ENCODE measurements at regions not wholly inside any gene's neighbourhood (a gene's known extent, or its start where the extent isn't known, plus 50 kb on each side); places are given as distances from the start of the nearest gene placed in this dataset.

DNA sequence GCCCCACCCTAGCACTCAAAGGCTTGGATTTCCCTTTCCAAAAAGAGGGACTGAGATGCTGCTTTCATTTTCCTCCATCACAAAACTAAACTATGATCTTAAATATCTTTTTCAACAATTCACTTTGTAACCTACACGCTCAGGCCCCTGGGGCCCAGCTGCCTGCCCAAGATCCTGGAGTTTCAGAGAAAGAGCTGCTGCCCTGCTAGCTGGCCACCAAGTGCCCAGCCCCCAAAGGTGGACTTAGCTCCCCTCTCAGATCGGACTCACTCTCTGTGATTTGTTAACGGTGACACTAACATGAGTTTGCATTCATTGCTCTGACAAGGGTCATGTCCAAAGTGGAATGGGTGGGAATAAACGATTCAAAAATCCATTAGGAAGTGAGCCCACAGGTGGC lies 119.6 kb upstream of the SMAD3 start:
- no peak for DNase-seq (ENCODE audit: low read depth, low spot score)

DNA sequence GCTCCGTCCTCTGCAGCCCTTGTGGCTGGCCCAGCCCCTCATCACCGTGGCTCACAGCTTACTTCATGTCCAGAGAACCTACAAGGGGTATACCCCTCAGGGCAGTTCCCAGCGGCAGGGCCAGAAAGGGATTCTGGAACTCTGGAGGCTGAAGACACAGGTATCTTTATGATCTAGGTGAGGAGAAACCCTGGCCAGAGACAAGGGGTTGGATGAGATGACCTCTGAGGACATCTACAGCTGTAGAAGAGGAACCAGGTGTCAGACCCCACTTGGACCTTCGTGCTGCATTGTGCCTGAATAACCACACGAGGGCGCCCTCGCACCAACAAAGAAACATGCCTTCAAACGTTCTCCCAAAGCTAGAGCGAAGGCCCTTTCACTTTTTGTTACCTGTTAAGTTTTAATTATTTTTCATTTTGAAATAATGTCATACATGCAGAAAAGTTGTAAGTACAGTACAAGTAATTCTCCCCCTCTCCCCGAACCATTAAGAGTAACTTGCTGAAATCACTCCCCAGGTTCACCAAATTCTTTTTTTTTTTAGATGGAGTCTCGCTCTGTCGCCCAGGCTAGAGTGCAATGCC lies 118.7 kb upstream of the SMAD3 start:
- no peak for DNase-seq (ENCODE audit: low read depth, low spot score)

DNA sequence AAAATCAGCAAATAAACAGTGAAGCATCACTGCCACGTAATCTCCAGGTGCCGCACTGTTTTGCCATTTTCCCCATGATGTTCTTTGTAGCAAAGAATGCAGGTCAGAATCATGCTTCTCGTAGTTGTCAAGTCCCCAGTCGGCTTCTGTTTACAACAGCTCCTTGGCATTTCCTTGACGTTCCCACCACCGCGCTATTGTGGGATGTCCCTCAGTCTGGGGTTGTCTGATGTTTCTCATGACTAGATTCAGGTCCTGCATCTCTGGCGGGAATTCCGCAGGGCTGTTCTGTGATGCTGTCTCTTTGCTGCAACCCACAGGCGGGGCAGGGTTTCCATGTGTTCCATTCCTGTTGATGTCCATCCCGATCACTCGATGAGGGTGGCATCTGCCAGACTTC lies 117.9 kb upstream of the SMAD3 start:
- DNase-seq (ENCODE audit: low read depth, low spot score) = no peak

DNA sequence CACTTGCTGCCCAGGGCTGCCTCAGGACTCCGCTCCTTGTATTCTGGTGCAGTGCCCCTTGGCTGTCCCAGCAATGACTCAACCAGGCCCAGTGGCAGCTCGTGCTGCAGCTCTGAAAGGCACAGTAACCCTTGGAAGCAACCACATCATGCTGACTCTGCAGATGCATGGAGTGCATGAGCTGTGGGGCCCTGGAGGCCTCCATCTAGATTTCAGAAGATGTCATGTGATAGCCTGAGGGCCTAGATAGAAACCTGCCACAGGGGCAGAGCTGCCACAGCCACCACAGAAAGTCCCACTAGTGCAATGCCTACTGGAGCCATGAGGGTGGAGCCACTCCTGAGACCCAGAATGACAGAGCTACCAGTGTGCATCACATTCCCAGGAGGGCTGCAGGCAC lies 117.1 kb upstream of the SMAD3 start:
- DNase-seq (ENCODE audit: low read depth, low spot score) = no peak

DNA sequence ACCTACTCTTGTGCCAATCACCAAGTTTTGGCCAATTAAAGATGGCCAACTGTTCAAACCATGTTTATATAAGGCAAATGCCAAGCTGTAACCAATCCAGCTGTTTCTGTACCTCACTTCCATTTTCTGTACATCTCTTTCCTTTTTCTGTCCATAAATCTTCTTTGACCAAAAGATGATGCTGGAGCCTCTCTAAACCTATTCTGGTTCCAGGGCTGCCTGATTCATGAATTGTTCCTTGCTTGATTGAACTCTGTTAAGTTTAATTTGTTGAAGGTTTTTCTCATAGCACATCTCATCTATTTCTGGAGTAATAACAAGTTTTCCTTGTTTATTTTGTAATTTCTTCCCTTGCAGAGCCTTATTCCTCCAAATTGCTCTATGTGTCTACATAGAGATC lies 115.3 kb upstream of the SMAD3 start:
- DNase-seq (ENCODE audit: low read depth, low spot score) = no peak

DNA sequence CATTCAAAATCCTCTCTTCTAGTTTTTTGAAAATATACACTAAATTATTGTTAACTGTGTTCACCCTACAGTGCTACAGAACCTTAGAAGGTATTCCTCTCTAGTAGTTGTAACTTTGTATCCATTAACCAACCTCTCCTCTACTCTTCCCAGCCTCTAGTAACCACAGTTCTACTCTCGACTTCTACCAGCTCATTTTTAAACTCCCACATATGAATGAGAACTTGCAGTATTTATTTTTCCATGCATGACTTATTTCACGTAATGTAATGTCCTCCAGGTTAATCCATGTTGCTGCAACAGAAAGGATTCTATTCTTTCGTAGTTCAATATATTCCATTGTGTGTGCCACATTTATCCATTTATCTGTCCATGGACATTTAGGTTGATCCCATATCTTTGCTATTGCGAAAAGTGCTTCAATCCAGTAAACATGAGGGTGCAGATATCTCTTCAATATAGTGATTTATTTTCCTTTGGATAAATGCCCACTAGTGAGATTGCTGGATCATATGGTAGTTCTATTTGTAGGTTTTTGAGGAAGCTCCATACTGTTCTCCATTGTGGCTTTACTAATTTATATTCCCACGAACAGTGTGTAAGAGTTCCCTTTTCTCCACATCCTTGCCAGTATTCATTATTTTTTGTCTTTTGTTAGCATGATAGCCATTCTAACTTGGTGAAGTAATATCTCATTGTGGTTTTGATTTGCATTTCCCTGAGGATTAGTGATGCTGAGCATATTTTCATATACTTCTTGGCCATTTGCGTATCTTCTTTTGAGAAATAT lies 113.7 kb upstream of the SMAD3 start:
- no peak for DNase-seq (ENCODE audit: low read depth, low spot score)

DNA sequence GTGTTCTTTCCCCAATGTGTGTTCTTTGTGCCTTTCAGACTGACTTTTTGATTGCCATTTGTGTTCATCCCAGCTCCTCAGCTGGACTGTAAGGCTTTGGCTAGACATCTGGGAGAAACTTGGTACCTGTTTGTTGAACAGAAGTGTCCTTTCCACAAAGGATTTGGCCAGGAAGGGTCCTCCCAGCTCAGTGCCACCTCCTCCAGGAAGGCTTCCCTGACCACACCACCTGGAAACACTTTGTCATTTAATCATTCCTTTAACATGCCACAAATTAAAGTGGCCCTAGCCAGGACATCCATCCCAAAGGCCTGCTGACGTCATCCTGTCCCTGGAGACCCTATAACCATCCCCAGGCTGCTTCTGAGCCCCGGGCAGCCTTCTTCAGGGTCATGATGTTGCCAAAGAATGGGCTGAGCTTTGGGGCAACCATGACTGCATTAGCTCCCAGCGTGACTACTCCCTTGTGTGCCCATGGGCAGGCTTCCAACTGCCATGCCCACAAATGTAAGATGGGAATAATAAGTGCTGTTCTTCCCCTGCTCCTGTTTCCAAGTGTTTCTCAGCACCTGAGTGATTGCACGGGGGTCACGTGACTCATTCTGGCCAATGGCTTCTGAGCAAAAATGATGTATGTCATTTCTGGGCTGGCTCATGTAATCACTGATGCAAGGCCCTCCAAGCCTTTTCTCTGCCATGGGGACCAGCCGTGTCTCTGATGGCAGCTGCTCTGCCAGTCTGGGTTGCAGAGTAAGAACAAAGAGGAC lies 112.5 kb upstream of the SMAD3 start:
- no peak for DNase-seq (ENCODE audit: low read depth, low spot score)

DNA sequence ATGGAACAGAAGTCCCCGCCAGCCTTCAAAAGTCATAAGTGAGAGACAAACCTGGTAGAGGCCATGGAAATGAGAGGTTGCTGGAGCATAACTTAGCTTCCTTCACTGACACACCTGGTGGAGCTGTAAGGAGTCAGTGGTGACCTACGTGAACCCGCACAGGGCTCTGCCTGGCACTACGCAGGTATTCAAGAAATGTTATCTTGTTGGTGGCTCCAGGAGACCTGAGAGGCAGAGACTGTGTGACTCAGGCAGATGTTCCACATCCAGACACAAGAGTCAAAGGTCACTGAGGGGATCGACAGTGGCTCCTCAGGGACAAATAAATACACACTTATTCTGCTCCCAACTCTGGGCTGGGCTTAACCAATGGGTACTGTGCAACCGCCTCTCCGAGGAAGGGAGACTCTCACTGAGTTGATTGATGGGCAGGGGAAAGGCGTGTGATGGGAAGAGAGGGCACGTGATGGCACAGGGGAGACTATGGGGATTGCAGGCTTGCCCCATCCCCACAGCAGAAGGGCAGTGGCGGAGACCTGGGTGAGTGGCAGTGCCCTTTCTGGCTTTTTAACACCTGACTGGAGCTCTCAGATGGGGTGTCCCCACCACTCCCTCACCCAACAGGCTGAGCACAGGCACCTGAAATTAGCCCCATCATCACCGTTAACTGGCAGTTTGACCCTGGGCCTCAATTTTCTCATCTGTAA lies 111.7 kb upstream of the SMAD3 start:
- DNase-seq (ENCODE audit: low read depth, low spot score) = no peak

DNA sequence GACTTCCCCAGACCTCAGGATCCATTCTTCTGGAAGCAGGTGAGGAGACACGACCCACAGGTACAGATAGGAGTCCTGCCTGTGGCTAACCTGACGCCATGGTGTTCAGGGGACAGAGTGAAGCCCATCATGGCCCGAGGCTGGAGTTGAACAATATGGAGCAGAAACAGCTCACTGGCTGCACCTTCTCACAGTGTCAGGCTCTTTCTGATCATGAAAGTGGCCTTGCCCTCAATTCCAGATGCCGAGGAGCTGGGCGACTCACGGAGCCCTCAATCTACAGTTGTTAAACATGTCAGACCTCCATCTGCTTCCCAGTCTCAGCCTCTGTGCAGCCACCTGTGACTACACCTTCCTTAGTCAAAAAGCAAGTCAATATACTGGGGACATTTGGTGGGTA lies 110.8 kb upstream of the SMAD3 start:
- no peak for DNase-seq (ENCODE audit: low read depth, low spot score)

DNA sequence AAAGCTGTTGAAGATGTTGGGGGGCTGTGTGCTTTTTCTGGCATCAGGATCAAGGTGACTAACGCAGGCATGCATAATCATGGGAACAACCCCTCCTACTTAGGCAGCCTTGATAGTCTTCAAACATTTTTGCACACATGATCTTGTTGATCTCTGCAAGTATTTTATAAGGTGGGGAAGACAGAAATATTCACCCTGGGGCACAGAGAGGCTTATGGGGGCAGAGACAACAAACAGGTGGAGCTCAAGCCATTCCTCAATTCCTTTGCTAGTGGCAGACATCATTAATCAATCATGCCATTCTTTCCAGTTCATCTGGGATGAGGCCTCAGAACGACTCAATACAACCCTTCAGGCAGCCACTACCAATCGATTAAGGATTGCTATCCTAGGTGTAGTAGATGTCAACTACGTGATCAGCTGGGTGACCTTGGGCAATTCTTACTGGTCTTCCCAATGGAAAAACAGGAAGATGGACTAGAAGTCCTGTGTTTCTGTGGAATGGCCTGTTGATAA lies 110.3 kb upstream of the SMAD3 start:
- DNase-seq (ENCODE audit: low read depth, low spot score) = no peak

DNA sequence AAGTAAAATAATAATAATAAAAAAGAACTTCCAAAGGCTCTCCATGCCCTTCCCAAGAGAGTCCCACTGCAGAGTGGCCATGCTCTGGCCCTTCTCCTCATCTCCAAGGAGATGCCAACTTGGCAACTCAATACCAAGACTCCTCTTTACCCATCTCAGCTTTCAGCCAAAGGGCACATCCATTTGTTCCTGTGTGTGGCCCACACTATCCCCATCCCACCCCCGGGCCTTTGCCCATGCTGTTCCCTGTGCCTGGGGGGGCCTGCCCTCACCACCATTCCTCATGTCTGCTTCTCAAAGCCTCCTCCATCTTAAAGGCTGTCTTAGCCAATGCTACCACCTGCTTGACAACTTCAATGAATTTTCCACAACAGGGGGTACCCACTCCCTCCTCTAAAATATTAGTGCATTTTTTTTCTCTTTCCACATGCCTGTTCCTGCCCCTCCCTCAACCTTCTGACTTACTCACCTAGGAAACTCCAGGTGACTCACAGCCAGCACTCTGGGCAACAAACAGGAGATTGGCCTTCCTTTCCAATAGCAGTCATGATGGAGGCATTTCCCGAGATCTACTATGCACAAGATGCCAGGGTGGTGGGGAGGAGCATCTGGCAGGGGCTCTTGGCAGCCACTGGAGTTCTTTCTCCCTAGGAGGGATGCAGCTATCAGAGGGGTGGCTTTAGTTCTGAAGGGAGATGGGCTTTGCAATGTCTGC lies 109.4 kb upstream of the SMAD3 start:
- no peak for DNase-seq (ENCODE audit: low read depth, low spot score)

DNA sequence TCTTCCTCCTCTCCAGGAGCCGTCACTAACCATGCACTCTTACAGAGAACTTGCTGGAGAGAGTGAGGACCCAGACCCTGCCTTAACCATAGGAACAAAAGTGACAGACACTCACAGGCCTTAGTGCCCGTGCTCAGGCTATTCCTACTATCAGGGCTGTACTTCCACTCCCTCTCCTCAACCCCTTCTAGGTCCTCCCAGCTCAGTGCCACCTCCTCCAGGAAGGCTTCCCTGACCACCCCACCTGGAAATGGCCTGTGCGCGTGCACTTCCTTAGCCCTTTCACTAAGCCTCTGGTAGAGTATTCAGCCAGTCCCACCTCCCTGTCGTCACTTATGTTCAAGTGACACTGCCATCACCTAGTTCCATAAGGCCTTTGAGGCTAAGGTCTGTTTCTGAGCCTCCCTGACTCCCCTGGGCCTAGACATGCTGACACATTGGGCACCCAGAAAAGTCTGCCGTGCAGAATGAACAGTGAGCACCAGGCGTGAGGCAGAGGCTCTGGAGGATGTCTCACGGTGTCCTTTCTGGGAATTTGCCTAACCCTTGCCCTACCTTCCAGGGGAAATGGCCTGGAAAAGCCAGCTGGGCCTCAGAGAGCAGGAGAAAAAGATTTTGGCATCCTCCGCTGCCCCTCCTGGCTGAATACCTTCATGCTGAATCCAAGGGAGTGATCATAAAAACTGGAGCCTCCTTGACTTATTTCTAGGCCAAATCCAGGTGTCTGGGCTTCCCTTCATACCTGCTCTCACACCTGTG lies 108.6 kb upstream of the SMAD3 start:
- DNase-seq (ENCODE audit: low read depth, low spot score) = no peak

DNA sequence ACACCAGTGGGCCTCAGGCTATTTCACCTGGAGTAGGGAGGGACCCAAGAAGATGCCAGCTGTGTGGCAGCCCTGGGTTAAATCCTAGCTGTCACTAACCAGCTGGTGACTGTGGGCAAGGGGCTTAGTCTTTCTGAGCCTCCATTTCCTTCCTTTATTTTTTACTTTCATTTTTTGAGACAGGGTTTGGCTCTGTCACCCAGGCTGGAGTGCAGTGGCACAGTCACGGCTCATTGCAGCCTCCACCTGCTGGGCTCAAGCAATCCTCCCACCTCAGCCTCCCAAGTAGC lies 108.0 kb upstream of the SMAD3 start:
- DNase-seq (ENCODE audit: low read depth, low spot score) = no peak

DNA sequence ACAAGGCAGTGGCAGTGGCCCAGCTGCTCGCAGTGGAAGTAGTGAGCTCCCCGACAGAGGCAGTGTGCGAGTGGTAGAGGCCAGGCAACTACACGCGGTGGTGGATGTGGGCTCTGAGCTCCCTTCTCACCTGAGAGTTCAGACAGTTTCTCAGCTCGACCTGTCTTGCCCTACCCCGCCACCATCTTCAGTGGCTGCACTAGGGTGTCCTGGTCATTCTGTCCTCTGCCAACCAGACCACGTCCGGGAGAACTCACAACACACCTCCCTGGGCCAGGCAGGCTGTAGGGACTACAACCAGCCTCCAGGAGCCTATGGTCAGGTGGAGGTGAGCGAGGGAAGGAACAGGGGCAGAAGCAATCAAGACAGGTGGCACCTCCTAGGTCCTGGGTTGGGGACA lies 106.3 kb upstream of the SMAD3 start:
- DNase-seq (ENCODE audit: low read depth, low spot score) = no peak

DNA sequence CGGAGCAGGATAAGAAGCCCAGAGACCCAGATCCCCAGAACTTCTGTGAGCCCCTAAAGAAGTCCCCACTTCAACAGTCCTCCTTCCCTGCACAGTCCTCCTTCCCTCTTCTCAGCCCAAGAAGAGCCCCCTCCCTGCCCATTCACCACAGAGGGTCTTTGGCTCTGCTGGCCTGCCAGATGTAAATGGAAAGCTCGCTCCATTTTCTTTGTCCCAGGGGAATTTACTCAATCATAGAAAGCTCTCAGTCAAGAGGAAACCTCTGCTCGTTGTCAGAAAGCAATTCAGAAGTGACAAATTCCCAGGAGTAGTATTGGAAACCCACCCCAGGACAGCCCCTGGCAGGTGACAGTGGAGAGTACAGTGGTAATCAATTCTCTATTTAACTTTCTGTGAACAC lies 105.5 kb upstream of the SMAD3 start:
- DNase-seq (ENCODE audit: low read depth, low spot score) = no peak

DNA sequence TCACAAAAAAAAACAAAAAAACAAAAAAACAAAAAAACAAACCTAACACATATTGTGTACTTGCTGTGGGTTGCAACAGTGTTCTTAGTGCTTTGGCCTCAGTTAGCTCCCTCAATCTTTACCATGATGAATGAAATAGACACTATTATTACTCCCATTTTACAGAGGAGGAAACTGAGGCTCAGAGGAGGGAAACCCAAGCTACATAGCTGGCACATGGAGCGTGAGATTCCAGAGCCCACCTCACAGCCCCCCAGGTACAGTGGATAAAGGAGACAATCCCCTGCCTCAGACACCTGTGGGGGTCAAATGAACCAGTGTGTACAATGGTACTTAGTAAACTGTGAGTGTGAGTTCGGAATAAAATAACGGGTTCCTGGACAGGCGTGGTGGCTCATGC lies 104.9 kb upstream of the SMAD3 start:
- no peak for DNase-seq (ENCODE audit: low read depth, low spot score)

DNA sequence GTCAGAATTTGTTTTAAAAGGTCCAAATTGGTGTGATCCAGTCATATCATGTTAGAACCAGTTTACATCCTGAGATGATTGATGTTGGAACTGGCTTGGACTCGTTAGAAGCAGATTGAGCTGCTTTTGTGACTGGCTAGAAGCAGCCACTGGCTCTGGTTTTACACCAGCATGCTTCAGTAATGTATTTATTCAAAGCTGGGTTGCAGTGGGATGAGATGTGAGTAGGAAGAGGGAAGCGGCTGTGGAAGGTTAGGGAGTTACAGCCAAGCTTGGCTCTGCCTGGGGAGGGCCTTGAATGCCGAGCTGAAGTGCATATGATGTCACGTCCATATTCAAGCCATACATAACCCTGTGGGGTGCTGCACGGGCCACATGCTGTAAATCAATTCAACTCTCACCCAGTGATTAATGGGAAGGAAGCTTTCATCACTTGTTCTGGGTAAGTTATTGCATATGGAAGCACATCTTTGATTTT lies 104.0 kb upstream of the SMAD3 start:
- DNase-seq (ENCODE audit: low read depth, low spot score) = no peak

DNA sequence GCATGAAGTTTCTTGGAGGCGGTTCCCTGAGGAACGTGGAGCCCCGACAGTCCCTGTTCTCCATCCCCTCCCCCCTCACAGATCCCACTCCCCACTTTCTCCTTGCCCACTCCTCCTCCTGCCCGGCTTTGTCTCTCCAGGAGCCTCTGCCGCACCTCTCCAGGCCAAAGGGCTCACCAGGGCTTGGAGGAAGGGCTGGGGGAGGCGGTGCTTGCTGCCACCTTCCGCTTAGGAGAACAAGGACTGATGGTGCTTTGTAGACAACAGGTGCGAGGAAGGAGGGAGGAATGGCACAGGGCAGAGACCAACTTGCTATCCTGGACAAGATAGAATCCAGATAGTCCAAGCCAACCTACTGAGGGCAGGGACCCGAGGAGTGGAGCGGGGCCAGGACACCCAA lies 103.5 kb upstream of the SMAD3 start:
- DNase-seq (ENCODE audit: low read depth, low spot score) = no peak

DNA sequence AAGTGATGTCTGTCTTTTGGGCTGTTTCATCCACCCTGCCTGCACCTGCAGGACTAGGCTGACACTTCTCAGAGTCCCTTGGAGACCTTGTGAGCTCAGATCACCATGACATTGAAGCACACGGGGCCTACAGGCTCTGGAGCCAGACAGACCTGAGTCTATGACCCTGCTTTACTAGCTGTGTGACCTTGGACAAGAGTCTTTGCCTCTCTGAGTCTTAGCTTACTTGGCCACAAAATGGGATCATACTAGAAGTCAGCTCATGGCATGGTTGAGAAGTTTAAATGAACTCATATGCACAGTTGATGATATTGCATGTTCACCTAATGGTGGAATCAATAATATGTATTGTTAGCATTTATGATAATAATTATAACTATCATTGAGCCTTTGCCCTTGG lies 102.9 kb upstream of the SMAD3 start:
- DNase-seq (ENCODE audit: low read depth, low spot score) = no peak

DNA sequence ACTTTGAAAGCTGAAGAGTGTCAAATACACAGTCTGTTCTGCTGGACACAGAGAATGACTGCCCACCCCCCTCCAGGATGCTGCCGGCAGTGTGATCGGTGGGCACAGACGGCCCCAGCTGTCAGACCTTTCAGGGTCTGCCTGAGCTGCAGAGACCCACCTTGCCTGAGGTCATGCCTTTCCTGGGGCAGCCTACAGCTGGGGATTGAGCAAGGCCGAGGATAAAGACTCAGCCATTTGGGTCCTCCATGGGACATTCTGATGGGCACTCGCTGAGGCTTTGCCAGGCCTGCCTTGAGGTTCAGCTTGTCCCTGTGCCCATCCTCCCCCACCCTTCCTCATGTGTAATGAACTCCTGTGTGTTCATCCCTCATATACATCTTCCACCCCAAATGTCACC lies 102.3 kb upstream of the SMAD3 start:
- no peak for DNase-seq (ENCODE audit: low read depth, low spot score)

DNA sequence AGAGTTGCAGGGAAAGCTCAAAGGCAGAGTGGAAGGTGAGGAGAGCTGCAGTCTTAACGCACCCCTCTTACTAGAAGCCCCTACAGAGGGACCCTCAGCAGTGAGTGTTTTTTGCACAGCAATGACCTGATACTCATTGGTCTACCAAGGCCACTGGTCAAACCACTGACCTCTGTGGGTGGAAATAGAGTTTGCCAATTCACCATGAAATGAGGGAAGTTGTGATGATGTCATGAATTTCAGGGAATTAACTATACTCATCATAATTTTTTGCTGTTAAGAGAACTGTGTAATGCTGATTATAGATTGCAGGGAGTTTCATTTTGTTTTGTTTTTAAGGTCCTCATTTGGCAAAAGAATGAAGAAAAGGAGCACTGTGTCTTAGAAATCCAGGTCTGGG lies 101.7 kb upstream of the SMAD3 start:
- no peak for DNase-seq (ENCODE audit: low read depth, low spot score)

All from brain pericyte (primary cell).